Astrocyte of the cerebellum (primary cell): ENCODE measurements at regions not wholly inside any gene's neighbourhood (a gene's known extent, or its start where the extent isn't known, plus 50 kb on each side); places are given as distances from the start of the nearest gene placed in this dataset.

Experiments used
- DNase-seq: peaks from one replicate; pipeline ENCODE4 v3.0.0-alpha.2; 2011; ENCODE audit warnings: low read depth
- H3K4me3 ChIP-seq: 2 replicates; pipeline ENCODE4 v1.5.1; 2011; ENCODE audit warnings: mild to moderate bottlenecking, low read depth, low read length, moderate library complexity
- in situ Hi-C: cut with HindIII; loops from 2 replicates; pipeline ENCODE4 v1.10.0; 2017; ENCODE audit warnings: low sequenced_read_pairs
- TF ChIP-seq, protein P1 (sequence below): IDR thresholded peaks from 2 replicates; pipeline ENCODE4 v1.5.1; 2012; ENCODE audit warnings: low read length, low read depth, moderate library complexity, mild to moderate bottlenecking; ENCODE audit errors: missing control alignments

- in situ Hi-C loops = no loop called here
- no peak overlapping the region for H3K4me3 ChIP-seq
- TF ChIP-seq, protein P1, sequence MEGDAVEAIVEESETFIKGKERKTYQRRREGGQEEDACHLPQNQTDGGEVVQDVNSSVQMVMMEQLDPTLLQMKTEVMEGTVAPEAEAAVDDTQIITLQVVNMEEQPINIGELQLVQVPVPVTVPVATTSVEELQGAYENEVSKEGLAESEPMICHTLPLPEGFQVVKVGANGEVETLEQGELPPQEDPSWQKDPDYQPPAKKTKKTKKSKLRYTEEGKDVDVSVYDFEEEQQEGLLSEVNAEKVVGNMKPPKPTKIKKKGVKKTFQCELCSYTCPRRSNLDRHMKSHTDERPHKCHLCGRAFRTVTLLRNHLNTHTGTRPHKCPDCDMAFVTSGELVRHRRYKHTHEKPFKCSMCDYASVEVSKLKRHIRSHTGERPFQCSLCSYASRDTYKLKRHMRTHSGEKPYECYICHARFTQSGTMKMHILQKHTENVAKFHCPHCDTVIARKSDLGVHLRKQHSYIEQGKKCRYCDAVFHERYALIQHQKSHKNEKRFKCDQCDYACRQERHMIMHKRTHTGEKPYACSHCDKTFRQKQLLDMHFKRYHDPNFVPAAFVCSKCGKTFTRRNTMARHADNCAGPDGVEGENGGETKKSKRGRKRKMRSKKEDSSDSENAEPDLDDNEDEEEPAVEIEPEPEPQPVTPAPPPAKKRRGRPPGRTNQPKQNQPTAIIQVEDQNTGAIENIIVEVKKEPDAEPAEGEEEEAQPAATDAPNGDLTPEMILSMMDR = no peak
- DNase-seq = no peak
These were observed 267.8 kb upstream of the NCAM2 start for GRCh38 chr21:20730441-20730840.

GRCh38 chr21:20735257-20735656, 263.0 kb upstream of the NCAM2 start:
- in situ Hi-C loops = no loop called here
- TF ChIP-seq, protein P1 = no peak

GRCh38 chr21:20737227-20737913, 260.8 kb upstream of the NCAM2 start:
- TF ChIP-seq, protein P1 = no peak
- no peak for DNase-seq
- in situ Hi-C loops = no loop called here
- H3K4me3 ChIP-seq = no peak overlapping the region

More at GRCh38 chr21:20735257-20735656, 263.0 kb upstream of the NCAM2 start:
- H3K4me3 ChIP-seq = no peak overlapping the region
- DNase-seq = no peak

DNA sequence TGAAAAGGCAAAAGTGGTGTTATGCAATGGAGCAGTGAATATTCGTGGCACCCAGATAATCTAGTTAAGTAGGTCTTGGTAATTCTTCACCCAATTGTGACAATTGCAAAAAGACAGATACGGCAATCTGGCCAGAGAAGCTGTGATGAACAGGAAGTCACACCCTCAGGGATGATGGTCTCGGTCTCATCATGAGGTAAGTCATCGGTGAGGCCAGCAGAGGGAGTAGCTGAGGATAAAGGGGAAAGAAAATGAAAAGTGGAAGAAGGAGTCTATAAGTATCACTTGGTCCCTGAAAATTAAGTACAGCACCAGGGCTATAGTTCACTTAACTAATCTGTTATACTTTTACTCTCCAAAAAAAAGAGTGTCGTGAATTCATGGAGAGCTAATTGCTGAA, 258.8 kb upstream of the NCAM2 start:
- in situ Hi-C loops = no loop called here
- TF ChIP-seq, protein P1 = no peak
- no peak for DNase-seq
- H3K4me3 ChIP-seq = no peak overlapping the region

DNA sequence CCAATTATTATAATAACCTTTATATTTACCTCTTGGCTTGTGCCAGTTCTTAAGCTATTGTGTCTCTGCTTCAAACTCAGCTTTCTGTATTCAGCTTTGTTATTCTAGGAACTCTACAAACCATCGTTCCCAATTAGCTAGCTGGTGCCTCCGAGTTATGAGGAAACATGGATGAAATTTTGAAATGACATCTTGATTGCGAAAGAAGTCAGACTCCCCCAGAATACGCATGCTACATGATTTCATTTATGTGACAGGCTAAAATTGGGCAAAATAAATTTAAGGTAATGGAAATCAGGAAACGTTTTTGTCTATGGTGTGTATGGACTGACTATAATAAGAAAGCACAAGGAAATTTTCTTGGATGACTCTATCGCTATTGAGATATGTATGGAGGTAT, 256.8 kb upstream of the NCAM2 start:
- in situ Hi-C loops = no loop called here
- TF ChIP-seq, protein P1 = no peak
- no peak for DNase-seq
- no peak overlapping the region for H3K4me3 ChIP-seq

DNA sequence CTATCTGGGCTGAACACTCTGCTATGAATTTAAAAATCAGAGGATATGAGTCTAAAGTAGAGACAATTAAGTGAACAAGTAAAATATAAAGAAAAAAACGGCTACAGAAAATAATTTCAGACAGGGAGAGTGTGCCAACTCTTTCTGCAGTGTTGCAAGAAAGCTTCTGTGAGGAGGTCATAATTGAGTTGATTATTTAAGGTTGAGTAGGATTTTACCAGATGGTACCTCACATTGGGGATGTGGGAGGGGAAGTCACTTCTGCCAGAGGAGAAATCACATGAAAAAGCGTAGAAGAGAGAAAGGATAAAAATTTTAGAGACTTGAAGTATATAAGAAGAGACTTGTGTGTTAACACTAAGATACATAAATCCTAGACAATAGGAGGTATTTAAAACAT, 238.0 kb upstream of the NCAM2 start:
- in situ Hi-C loops = no loop called here
- TF ChIP-seq, protein P1 = no peak
- DNase-seq = no peak
- no peak overlapping the region for H3K4me3 ChIP-seq
